GM19239 (cell line): ENCODE measurements at regions not wholly inside any gene's neighbourhood (a gene's known extent, or its start where the extent isn't known, plus 50 kb on each side); places are given as distances from the start of the nearest gene placed in this dataset.
"Not testable (repeated sequence)": the region's sequence is repeated elsewhere in the genome, so short reads cannot be mapped to it uniquely, and the experiment has no call there.

Experiments used
- DNase-seq: peaks from one replicate; pipeline ENCODE4 v3.0.0; 2011; ENCODE audit warnings: low spot score; ENCODE audit not compliant: insufficient read length
- FAIRE-seq: peaks from 2 replicates; lab custom pipeline; 2011; peaks lifted over from hg19 to GRCh38; lab: Jason Lieb, UNC

GRCh38 chr1:69029649-69030048 lies 532.8 kb upstream of the DEPDC1 start:
- DNase-seq, result no peak
- no peak for FAIRE-seq

DNA sequence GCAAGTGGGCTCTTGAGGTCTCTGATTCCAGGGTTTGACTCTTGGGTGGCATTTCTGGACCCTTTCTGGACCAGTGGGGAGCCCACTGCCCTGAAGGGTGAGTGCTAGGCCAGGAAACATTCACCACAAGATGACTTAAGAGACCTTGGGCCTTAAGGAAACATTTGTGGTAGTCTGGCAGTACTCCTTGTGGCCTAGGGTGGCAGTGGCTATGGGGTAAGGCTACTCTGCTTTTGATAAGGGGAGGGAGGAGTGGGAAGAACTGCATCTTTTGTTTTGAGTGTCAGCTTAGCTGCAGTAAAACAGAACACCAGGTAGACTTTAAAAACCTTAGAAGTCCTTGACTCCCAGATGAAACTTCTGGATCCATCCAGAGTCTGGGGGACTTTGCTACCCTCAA lies 529.3 kb upstream of the LRRC7 start:
- no peak for FAIRE-seq

GRCh38 chr1:69045572-69045971 lies 522.1 kb upstream of the LRRC7 start:
- FAIRE-seq, result no peak
- no peak for DNase-seq

More for the DNA sequence above, 529.3 kb upstream of the LRRC7 start:
- no peak for DNase-seq

DNA sequence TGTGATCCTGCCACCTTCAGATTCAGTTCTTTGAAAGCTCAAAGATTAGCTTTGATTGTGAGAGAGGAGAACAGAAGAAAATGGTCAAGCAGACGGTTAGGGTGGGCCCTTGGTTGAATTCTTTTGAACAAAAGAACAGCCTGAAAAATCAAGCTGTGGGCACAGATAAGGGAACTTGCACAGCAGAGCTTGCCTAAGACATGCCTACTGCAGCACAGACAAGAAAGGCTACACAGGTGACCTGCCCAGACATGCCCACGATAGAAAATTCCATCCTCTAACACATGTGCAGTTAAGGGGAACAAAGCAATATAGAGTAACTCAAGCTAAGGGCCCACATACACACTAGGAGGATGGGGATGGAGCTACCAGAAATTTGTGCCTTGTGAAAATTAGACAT lies 512.5 kb upstream of the LRRC7 start:
- no peak for FAIRE-seq
- no peak for DNase-seq

GRCh38 chr1:69058454-69058853 lies 509.3 kb upstream of the LRRC7 start:
- no peak for DNase-seq
- FAIRE-seq, result no peak

GRCh38 chr1:69070660-69071373 lies 496.9 kb upstream of the LRRC7 start:
- no peak for DNase-seq
- no peak for FAIRE-seq

GRCh38 chr1:69073176-69073575 lies 494.5 kb upstream of the LRRC7 start:
- DNase-seq (no peak), FAIRE-seq (no peak)

DNA sequence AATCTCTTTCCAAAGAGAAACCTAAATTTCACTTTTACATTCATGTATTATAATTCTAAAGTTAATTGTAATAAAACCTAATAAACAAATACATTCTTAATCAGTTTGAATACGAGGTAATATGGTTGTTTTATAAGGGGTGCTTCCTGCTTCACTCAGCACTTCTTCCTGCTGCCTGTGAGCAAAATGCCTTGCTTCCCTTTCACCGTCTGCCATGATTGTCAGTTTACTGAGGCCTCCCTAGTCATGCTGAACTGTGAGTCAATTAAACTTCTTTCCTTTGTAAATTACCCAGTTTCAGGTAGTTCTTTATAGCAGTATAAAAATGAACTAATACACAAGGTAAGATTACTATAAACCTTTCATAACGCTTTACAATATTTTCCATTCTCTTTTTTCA lies 491.1 kb upstream of the LRRC7 start:
- no peak for FAIRE-seq
- DNase-seq, result no peak

- DNase-seq, result no peak
- FAIRE-seq, result no peak
Observed at GRCh38 chr1:69077198-69077597, 490.5 kb upstream of the LRRC7 start.

- DNase-seq (no peak), FAIRE-seq (no peak)
Observed at GRCh38 chr1:69077633-69078032, 490.1 kb upstream of the LRRC7 start.

GRCh38 chr1:69081668-69082067 lies 486.1 kb upstream of the LRRC7 start:
- DNase-seq, result no peak
- no peak for FAIRE-seq

GRCh38 chr1:69082312-69082711 lies 485.4 kb upstream of the LRRC7 start:
- FAIRE-seq (no peak), DNase-seq (no peak)

DNA sequence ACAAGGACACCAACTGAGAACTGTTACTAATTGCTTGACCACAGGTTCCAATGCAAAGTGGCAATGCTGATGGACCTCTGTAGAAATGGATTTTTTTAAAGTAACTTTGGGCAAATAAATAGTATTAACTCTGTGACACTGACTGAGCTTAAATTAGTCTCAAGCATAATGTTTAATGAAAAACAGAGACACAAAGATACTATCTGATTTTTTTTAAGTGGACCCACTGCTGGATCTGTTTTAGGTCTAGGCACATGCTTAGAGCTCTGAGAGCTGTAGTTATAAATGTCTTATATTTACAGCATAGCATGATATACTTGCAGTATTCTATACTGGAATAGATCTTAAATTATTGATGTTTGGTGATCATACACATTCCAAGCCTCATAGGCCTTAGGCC lies 481.6 kb upstream of the LRRC7 start:
- FAIRE-seq, result no peak
- no peak for DNase-seq

DNA sequence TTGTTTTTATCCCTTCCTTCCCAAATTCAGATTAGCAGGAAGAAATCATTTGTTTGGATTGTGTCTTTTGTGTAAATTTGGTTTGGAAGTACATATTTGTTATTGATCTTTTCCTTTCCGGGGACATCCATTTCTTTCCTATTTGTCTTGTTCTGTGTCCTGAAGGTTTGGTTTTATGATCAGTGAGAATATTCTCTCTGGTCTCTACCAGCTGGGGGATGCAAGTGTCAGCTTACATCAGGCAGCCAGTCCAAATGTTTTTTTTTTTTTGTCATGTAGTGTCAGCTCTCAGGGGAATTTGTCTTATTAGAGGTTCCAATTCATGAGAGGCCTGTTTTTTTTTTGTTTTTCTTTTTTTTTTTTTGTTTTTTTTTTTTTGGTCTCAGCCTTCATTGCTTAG lies 479.2 kb upstream of the LRRC7 start:
- no peak for FAIRE-seq

GRCh38 chr1:69090170-69090569 lies 477.6 kb upstream of the LRRC7 start:
- FAIRE-seq (no peak), DNase-seq (no peak)

More for the DNA sequence above, 479.2 kb upstream of the LRRC7 start:
- DNase-seq, result no peak

DNA sequence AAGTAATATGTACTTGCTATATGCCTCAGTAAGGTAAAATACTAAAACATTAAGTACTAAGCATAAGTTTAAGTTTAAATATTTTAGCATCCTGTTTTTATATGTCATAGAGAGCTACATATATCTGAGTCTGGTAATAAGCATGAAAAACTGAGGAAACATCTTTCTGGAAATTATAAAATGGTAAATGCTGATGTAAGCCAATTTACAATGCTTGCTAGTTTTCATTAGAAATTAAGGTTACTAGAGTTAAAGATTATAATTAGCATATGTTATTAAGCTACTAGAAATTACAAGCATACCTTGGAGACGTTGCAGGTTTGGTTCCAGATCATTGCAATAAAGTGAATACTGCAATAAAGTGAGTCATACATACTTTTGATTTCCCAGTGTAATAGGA lies 477.0 kb upstream of the LRRC7 start:
- no peak for FAIRE-seq
- no peak for DNase-seq

DNA sequence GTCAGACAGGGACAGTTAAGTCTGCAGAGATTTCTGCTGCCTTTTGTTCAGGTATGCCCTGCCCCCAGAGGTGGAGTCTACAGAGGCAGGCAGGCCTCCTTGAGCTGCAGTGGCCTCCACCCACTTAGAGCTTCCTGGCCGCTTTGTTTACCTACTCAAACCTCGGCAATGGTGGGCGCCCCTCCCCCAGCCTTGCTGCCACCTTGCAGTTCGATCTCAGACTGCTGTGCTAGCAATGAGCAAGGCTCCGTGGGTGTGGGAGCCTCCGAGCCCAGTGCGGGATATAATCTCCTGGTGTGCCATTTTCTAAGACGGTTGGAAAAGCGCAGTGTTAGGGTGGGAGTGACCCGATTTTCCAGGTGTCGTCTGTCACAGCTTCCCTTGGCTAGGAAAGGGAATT lies 465.7 kb upstream of the LRRC7 start:
- DNase-seq, FAIRE-seq: not testable (repeated sequence)

DNA sequence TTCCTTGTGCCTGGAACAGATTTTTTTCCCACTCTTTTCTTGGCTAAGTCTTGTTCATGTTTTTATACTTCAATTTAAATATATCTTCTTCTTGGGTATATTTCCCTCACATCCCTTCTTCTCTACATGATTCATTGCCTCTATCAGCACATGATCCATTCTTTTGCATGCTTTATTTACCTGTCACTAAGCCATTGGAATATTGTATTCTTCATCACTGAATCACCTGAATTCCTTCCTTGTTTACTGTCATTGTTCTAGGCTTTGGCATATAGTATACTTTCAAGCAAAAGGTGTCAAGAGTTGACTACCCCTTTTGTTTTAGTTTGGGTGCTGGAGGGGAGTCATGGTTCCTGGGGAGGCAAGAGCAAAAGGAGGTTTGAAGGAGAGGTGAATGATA lies 464.5 kb upstream of the LRRC7 start:
- DNase-seq, result no peak
- FAIRE-seq, result no peak

DNA sequence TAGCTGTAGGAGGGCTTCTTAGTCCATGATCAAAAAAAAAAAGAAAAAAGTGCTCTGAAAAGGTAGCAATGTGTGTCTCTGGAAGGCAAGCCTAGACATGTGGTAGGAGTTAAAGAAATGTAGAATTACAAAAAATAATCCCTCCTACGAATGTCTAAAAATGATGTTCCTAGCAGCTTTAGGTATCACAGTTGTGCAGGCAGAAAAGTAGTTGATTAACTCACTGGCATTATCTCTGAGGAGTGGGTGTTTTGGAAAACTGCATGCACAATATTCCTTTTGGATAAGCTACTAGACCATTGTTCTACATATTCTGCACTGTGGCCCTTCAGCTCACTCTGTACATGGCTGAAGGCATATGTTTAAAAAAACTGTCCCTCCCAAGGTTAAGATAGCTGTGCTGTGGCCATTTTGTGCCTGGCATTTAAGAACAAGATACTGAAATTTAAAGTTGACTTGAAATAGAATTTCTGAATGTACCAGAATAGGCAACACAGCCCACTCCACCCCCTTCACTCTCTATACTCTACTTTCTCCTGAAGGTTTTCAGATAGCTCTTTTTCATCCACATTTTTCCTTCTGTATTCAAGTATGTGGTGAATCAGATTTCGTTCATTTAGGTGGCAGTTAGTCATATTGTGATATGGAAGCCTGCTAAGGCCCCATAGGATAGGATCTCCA lies 463.9 kb upstream of the LRRC7 start:
- DNase-seq, result no peak
- no peak for FAIRE-seq

DNA sequence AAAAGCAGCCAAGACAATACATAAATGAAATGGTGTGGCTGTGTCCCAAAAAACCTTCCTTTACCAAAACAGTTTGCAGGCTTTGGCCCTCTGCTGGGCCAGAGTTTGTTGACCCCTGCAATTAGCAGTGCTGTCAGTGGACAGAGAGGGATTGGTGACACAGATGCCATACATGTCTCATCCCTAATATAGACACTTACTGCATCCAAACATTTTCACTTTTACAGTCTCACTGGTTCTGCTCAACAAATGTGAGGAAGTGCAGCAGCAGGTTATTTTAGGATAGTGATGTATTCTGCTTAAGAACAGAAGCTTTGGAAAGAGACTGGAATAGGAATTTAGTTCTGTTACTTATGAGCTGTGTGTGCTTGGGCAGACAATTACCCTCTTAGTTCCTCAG lies 462.8 kb upstream of the LRRC7 start:
- no peak for DNase-seq
- no peak for FAIRE-seq

DNA sequence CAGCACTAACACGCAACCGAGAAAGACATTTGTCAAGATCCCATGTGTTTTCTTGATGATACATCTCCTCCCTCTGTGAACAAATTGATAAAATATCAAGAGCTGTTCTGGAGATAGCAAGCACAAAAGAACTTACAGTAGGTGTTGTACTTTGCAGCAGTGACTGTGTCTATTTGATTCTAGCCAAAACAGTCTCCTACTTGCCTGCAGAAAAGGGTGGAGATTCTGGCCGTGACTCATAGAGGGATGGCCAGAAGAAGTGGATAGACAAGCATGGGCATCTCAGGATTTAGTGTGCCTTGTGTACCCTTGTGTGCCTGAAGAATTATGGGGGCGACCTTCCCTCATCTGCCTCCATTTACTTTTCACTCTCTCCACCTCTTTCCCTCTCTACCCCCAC lies 458.4 kb upstream of the LRRC7 start:
- DNase-seq, result no peak
- no peak for FAIRE-seq

- DNase-seq, result no peak
- FAIRE-seq, result no peak
Observed at GRCh38 chr1:69110851-69111250, 456.9 kb upstream of the LRRC7 start.
